PC-3 (cell line): ENCODE measurements at regions not wholly inside any gene's neighbourhood (a gene's known extent, or its start where the extent isn't known, plus 50 kb on each side); places are given as distances from the start of the nearest gene placed in this dataset.
"Not testable (repeated sequence)": the region's sequence is repeated elsewhere in the genome, so short reads cannot be mapped to it uniquely, and the experiment has no call there.

Source experiments
- CTCF ChIP-seq: fragments of 300-600 bp; sonication (generic); conservative IDR thresholded peaks from 2 replicates; pipeline ENCODE4 v1.5.1; 2017; ENCODE audit warnings: antibody characterized with exemption, low read depth, mild to moderate bottlenecking, low read length
- EZH2 ChIP-seq: fragments of 300-600 bp; sonication (generic); IDR thresholded peaks from one replicate; pipeline ENCODE4 v1.6.1; 2017; ENCODE audit warnings: antibody characterized with exemption, mild to moderate bottlenecking, low read length; ENCODE audit not compliant: unreplicated experiment

DNA sequence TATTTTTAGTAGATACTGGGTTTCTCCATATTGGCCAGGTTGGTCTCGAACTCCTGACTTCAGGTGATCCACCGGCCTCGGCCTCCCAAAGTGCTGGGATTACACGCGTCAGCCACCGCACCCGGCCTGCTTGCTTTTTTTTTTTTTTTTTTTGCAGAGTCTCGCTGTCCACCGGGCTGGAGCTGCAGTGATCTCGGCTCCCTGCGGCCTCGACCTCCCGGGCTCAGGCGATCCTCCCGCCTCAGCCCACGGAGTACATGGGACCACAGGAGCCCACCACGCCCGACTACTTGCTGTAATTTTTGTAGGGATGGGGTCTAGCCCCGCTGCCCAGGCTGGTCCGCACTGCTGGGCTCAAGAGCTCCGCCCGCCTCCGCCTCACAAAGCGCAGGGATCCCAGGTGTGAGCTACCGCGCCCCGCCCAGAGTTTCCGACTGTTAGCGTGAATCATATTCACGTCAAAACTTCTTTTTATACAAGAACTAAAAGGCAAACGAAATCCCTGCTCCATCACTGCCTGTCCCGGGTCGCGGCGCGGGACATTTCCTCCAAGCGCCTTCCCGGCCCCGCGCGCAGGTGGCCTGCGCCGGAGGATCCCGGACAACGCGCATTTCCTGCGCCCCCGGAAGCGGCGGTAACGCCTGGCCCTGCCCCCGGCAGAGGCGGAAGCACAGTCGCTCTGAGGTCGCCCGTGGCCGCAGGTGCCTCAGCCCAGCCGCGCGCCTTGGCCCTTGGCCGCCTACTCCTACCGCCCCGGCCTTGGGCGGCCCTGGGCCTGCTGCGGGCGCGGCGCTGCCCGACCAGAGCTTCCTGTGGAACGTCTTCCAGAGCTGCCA, 50.9 kb upstream of the APOD start:
- TF ChIP-seq EZH2, CTCF: not testable (repeated sequence)
